ENCODE measurements at regions not wholly inside any gene's neighbourhood (a gene's known extent, or its start where the extent isn't known, plus 50 kb on each side); places are given as distances from the start of the nearest gene placed in this dataset.
A peak's percentile ranks its signal among the peaks of the same experiment; 100 is the strongest.

- peaks cover 3% of the 10 kb centered on the region for H3K4me1 ChIP-seq (ENCODE audit: control insufficient read depth, insufficient read depth, low read length)
- Mint-ChIP-seq H3K27ac (no peak overlapping the region), H3K36me3 (ENCODE audit: low read depth) (peaks cover 23% of the 10 kb centered on the region), H3K27me3 (ENCODE audit: insufficient read depth) (peaks cover 8% of the 10 kb centered on the region), H3K9me3 (peaks cover 48% of the 10 kb centered on the region), H3K4me3 (no peak overlapping the region), H3K4me1 (peaks cover 10% of the 10 kb centered on the region)
- no peak overlapping the region for H3K4me3 ChIP-seq (ENCODE audit: low read length)
- peaks cover 50% of the 10 kb centered on the region for H3K9me3 ChIP-seq (ENCODE audit: control insufficient read depth, low read length)
- H3K36me3 ChIP-seq (ENCODE audit: control insufficient read depth, insufficient read depth, low read length) = peaks cover 4% of the 10 kb centered on the region
- DNase-seq = peak; percentile 13
- H3K9ac ChIP-seq (ENCODE audit: extremely low read depth, low read length, poor library complexity, severe bottlenecking) = no peak overlapping the region
- TF ChIP-seq, protein P1, sequence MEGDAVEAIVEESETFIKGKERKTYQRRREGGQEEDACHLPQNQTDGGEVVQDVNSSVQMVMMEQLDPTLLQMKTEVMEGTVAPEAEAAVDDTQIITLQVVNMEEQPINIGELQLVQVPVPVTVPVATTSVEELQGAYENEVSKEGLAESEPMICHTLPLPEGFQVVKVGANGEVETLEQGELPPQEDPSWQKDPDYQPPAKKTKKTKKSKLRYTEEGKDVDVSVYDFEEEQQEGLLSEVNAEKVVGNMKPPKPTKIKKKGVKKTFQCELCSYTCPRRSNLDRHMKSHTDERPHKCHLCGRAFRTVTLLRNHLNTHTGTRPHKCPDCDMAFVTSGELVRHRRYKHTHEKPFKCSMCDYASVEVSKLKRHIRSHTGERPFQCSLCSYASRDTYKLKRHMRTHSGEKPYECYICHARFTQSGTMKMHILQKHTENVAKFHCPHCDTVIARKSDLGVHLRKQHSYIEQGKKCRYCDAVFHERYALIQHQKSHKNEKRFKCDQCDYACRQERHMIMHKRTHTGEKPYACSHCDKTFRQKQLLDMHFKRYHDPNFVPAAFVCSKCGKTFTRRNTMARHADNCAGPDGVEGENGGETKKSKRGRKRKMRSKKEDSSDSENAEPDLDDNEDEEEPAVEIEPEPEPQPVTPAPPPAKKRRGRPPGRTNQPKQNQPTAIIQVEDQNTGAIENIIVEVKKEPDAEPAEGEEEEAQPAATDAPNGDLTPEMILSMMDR (conservative IDR thresholded peaks at IDR 0.05) = no peak
- no peaks in the 10 kb centered on the region for H3K27me3 ChIP-seq (ENCODE audit: control insufficient read depth, insufficient read depth, low read length, poor library complexity, severe bottlenecking)
- 81 to 84% methylated on average over 7 to 8 of the region's 8 CpGs for WGBS, 2 experiments (ENCODE audit: insufficient coverage in 1 of 2, insufficient read length in 1 of 2)
- no peak overlapping the region for H3K27ac ChIP-seq (ENCODE audit: low read depth, low read length)
These were observed 128.4 kb upstream of the SMAD3 start for GRCh38 chr15:66936861-66937582.

DNA sequence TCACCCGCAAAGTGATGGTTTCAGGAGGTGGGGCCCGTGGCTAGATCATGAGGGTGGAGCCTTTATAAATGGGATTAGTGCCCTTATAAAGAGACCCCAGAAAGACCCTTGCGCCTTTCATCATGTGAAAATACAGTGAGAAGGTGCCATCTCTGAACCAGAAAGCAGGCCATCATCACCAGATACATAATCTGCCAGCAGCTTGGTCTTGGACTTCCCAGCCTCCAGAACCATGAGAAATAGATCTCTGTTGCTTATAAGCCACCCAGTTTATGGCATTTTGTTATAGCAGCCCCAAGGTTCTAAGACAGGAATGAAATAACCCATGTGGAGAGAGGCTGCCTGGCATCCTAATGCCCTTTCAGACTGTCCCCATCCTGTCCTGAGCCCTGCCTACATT lies 127.8 kb upstream of the SMAD3 start:
- H3K9me3 Mint-ChIP-seq = peaks cover 42% of the 10 kb centered on the region
- TF ChIP-seq, protein P1 (conservative IDR thresholded peaks at IDR 0.05) = no peak
- peaks cover 4% of the 10 kb centered on the region for H3K36me3 ChIP-seq (ENCODE audit: control insufficient read depth, insufficient read depth, low read length)
- H3K9me3 ChIP-seq (ENCODE audit: control insufficient read depth, low read length) = peaks cover 46% of the 10 kb centered on the region
- no peak overlapping the region for H3K9ac ChIP-seq (ENCODE audit: extremely low read depth, low read length, poor library complexity, severe bottlenecking)
- DNase-seq = peak; percentile 9
- H3K4me1 Mint-ChIP-seq = peaks cover 4% of the 10 kb centered on the region
- no peak overlapping the region for H3K27ac ChIP-seq (ENCODE audit: low read depth, low read length)
- H3K4me1 ChIP-seq (ENCODE audit: control insufficient read depth, insufficient read depth, low read length) = no peaks in the 10 kb centered on the region
- H3K4me3 Mint-ChIP-seq = no peak overlapping the region
- WGBS, 2 experiments (ENCODE audit: insufficient coverage in 1 of 2, insufficient read length in 1 of 2) = 92 to 93% methylated on average over 3 of the region's 3 CpGs
- H3K27ac Mint-ChIP-seq = no peak overlapping the region
- H3K4me3 ChIP-seq (ENCODE audit: low read length) = no peak overlapping the region
- no peaks in the 10 kb centered on the region for H3K27me3 ChIP-seq (ENCODE audit: control insufficient read depth, insufficient read depth, low read length, poor library complexity, severe bottlenecking)
- H3K27me3 Mint-ChIP-seq (ENCODE audit: insufficient read depth) = peaks cover 8% of the 10 kb centered on the region
- H3K36me3 Mint-ChIP-seq (ENCODE audit: low read depth) = peaks cover 18% of the 10 kb centered on the region

DNA sequence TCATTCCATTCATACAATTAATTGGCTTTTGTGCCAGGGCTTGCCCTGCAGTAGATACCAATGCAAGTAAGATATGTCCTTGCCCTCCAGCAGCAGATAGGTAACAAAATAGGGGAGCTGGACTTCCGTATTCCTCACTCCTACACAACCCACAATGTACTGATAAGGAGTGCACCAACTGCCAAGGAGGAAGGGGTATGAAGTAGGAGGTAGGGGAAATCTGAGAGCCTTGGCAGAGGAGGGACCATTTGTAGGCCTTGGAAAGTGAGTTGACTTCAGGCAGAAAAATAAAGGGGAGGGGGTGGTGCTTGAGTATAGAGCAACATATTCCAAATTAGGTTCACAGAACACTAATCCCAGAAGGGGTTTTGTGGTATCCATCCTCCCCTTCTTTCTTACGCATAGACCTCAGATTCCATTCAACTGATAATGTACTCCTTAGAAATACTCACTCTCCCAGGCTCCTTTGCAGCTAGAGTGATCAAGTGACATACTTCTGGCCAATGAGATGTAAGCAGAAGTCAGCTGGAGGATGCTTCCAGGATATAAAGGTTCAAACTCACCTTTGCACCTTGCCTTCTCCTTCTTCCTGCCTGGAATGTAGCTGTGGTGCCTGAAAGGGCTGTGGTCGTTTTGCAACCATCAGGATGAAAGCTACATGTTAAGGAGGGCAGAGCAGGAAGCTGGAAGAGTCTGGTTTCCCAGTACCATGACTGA lies 127.1 kb upstream of the SMAD3 start:
- Mint-ChIP-seq H3K36me3 (ENCODE audit: low read depth) (peaks cover 12% of the 10 kb centered on the region), H3K4me1 (peaks cover 2% of the 10 kb centered on the region), H3K27ac (no peak overlapping the region), H3K9me3 (peaks cover 35% of the 10 kb centered on the region), H3K27me3 (ENCODE audit: insufficient read depth) (peaks cover 8% of the 10 kb centered on the region), H3K4me3 (no peak overlapping the region)
- no peak overlapping the region for H3K9ac ChIP-seq (ENCODE audit: extremely low read depth, low read length, poor library complexity, severe bottlenecking)
- H3K27ac ChIP-seq (ENCODE audit: low read depth, low read length) = no peak overlapping the region
- DNase-seq = peak; percentile 32
- TF ChIP-seq, protein P1 (conservative IDR thresholded peaks at IDR 0.05) = no peak
- H3K9me3 ChIP-seq (ENCODE audit: control insufficient read depth, low read length) = peaks cover 39% of the 10 kb centered on the region
- H3K36me3 ChIP-seq (ENCODE audit: control insufficient read depth, insufficient read depth, low read length) = no peaks in the 10 kb centered on the region
- no peak overlapping the region for H3K4me3 ChIP-seq (ENCODE audit: low read length)
- no peaks in the 10 kb centered on the region for H3K27me3 ChIP-seq (ENCODE audit: control insufficient read depth, insufficient read depth, low read length, poor library complexity, severe bottlenecking)
- 89 to 100% methylated on average over 1 to 2 of the region's 3 CpGs for WGBS, 2 experiments (ENCODE audit: insufficient coverage in 1 of 2, insufficient read length in 1 of 2)
- no peaks in the 10 kb centered on the region for H3K4me1 ChIP-seq (ENCODE audit: control insufficient read depth, insufficient read depth, low read length)
